ENCODE measurements at regions not wholly inside any gene's neighbourhood (a gene's known extent, or its start where the extent isn't known, plus 50 kb on each side); places are given as distances from the start of the nearest gene placed in this dataset.

DNA sequence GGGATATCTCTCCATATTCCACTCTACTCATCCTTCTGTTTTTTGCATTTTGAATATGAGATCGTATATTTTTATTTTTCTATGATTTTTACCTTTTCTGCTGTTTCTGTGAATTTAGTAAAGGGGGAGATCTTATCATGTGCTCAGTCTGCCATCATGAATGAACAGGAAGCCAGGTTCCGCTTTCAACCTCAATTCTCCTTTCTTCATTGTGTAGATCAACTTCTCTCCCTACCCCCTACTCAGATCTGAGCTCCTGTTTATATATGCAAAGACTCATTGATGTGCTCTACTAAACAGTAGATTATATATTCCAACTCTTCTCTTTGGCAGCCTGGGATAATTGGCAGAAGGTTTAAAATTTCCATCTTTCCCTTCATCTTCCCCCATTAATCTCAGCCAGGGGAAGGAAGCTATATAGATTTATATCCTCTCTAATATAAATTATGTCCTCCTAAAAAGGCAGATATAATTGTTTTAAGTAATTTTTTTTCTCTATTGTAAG lies 336.7 kb upstream of the PLET1 start:
- DNase-seq = no peak

DNA sequence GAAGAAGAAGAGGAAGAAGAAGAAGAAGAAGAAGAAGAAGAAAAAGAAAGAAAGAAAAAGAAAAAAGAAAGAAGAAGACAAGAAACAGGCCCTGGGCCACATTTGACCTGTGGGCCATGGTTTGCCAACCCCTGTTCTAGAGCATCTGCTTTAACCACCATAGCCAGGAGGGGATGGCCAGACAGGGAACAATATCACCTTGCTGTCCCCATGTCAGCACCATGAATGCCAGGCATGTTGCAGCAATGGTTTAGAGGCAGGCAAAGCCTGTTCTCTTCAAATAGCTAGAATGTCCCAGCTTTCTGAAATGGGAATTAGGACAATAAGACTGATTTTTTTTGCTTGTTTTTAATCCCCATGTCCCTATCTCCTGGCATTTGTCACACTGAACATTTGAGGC lies 338.6 kb upstream of the PLET1 start:
- DNase-seq = no peak

DNA sequence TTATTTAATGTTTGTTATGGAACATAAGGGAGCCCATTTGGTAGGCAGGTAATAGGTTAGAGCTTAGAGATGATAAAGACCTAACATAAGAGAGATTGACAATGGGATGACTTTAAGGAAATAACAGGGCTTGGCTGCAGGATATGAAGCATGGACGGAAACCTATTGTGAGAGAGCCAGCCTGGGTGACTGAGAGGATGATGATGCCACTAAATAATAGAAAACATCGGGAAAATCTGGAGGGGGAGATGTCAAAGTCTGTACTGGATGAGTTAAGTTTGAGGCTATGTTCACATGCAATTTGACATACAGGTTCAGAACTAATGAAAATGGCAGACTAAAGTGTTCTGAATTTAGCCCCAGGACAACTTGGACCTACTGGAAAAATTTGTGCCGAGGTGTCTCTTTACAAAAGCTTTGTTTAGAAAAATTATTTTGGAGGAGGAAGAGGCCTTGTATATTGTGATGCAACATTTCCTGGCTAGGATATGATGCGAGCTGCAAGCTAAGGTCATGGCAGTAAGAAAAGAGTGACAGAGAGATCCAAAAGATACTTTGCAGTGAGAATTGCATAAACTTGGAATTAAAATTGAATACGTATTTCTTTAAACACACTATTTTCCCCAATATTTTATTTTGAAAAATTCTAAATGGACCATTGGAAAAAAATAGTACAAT lies 339.3 kb upstream of the PLET1 start:
- no peak for DNase-seq

DNA sequence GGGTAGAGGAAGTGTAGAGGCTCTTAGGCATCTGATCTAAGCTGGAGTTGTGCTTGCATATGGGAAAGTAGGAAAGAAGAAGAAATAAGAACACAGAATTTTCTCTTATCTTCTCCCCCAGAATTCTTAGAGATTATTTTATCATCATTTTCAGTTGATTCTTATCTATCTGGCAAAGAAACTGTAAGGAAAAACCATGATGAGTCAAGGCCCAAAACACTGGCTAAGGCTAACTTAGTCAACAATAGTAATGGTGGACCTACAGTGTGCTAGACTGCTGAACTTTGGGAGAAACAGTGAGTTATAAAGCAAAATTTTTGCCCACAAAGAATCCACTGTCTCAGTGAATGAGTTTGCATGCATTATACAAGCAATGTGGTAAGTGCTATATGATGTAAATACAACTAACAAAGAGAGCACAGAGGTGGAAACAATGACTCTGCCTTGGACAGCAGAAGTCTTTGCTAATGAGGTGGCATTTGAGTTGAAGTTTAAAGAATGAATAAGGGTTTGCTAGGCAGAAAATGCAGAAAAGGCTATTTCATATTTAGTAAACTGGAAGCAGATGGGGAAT lies 344.5 kb upstream of the PLET1 start:
- no peak for DNase-seq

DNA sequence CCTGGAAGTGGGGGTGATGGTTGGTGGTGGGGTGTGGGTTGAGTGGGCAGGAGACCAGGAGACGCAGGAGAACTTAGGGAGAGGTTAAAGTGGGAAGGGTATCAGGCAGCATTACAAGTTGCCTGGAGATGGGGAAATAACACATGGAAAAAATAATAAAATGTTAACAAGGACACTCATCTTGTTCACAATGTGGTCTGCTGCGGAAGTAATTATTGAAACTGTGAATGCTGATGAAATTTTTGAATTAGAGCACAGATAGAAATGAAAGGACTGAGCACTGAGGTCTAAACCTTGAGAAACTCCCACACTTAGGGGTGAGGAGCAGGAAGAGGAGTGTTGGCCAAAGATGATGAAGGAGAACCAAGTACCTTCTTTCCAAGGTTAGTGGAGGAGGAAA lies 346.0 kb upstream of the PLET1 start:
- no peak for DNase-seq

DNA sequence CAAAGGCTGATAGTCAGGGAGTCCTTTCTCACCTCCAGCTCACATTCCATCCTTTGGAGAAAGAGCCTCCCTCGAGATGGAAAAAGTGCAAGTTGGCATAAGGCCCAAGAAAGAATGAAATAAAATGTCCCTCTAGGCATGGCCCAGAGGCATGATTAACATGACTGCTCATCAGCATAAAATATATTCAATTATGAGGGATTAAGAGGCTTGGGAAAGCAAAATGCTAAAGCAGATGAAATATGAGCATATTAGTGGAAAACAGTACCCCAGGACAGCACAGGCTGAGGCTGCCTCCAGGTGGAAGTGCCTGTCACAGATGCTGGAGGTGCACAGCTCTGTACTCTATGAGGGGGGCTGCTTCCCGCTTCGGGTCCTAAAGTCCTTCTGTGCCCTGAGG lies 347.8 kb upstream of the PLET1 start:
- peak; percentile 8 to 52 for DNase-seq

DNA sequence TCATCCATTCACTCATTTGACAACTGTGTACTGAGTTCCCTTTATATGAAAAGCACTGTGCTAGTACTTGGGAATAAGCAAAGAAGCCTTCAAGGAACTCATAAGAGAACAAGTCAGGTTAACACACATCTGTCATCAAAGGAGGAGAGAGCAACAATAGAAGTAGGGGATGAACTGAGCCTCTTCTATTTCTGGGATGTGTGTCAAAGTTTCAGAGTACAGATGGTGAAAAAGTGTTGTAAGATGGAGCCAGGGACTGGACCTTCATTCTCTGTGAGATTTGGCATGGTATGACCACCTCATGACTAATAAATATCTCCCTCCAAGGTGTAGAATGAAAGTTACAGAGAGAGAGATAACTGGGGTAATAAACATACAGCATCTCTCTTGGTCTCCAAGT lies 349.8 kb upstream of the PLET1 start:
- peak; percentile 38 to 68 for DNase-seq

DNA sequence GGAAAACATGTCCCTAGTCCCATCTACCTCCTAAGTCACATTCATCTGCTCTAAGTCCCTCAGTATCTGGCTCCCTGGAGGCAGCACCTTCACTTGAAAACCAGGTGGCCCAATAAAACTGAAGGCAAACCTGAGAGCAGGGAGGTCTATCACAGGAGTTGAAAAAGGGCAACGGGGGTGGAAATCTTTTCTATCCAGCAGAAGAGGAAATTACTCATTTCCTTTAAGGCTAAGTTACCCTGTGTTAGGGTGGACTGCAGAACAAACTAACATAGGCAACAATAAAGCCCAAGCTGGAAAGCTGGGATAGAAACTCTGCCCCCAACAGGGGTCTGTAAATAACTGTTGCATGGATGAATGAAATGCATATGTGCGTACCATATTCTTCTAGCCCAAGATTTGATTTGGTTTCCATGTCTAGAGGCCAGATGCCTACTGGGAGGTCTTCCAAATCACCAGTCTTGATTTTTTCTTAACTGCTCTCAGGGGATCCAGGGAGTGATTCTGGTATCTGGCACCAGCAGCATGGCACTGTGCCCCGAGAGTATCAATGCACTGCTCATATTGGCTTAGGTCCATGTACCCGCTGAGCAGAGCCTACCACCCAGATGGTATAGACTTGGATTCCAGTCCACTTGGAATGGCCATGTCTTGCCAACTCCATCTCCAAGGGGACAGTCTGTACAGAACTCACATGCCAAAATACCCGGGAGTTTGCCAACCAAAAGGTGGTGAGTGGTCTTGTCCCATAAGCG lies 350.0 kb upstream of the NCAM1 start:
- peak; percentile 100 for DNase-seq

DNA sequence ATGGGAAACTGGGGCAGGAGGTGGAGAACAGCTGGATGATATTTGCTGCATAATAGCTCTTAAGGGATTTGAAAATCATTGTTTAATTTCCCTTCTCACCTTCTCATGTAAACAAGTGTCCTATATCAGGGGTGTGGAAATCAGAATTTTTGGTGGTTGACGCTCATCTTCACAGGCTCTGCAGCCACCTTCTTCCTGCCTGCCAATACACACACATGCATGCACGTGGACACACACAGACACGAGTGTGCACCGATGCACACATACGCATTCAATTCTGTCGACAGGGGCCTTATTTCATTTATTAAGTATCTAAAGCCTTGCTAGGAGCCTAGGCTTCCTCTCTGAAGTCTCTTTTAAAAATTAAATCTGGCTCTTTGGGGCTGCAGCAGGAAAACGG lies 349.4 kb upstream of the NCAM1 start:
- DNase-seq = no peak

DNA sequence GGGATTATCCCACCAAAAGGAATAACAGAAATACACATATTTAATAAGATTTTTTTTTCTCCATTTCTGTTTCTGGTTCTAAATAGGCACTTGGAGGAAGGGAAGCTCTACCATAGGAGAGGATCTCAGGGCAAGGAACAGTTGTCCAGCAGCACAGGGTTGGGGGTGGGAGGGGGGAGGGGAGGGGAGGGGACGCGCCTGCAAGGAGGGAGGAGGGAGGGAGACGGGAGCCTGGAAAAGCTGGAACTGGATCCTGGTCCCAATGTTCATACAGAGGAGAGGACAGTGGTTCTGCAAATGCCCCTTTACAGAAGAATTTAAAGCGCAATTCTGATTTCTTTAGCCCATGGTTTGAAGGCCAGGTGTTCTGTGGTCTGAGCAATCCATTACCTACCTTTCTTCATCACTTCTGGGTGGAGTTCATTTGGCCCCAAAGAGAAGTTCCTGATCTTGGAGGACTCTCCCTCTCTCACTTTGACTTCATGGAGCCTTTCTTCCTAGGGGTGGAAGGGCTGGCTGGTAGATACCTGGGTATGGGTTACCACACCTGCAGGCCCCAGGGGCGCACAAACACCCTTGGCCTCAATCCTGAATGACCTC lies 348.9 kb upstream of the NCAM1 start:
- peak; percentile 16 to 59 for DNase-seq

DNA sequence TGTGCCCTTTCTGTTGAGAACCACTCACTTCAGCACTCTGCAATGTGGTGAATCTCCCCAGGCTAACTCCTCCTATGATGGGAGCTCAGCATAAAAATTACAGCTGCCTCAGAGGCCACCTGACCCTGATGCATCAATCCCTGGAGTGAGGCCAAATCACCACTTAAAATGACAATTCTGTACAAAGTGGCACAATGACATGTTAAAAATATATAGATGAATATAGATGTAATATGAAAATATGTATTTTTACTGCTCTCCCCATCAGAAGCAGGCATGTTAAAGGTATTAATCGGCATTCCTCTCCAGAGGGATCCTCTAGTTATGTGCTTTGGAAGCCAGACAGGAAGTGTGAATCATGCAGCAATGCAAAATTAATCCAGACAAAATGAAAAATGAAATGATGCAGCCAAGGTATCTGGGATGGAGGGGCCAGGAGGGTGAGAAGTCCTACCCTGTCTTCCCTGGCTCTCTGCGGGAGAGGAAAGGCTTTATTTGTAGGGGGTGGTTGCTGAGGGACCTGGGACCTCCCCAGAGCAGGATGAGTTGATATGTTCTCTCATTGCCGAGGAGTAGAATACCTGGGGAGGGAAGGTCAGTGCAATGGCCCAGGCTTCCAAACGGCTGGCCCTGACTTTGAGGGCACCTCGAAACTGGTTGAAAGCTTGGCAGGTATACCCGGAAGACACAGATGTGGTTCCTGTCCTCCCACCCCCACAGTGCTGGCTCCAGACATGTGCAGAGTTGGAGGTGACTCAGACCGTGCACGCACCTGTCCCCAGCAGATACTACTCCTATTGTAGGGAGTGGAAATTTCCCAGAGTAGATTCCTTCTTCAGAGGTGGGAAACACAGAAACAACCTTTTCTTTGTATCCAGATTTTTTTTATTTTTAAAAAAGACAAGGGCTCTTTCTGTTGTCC lies 347.9 kb upstream of the NCAM1 start:
- DNase-seq = peak; percentile 28 to 48

DNA sequence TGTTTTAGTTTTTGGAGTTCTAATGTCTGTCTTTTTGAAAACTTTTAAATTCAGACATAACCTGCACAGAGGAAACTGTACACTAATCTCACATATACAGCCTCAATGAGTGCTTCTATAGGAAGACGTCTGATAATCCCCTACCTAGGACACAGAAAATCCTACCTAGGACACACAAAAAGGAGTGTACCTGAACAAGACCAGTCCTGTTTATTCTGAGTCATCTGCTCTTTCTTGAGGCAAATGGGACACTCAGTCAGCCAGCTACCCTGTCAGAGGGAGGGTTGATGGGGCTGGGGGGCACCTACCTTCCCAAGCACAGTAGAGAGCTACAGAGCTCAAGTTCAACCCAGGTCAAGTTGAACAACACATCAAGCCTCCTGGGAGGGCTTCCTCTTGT lies 346.6 kb upstream of the NCAM1 start:
- no peak for DNase-seq

DNA sequence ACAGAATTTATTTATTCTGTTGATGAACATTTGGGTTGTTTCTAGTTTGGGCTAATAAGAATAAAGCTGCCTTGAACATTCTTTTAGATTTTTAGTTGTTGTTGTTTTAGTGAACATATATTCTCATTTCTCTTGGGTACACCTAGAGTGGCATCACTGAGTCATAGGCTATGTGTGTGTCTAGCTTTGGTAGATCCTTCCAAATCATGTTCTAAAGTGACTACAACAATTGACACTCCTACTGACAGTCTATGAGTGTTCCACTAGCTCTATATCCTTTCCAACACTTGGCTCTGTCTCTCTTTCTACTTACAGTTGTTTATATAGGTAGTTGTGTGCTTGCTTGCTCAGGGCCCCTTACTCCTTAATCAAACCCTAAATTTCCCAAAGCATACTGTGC lies 346.0 kb upstream of the NCAM1 start:
- DNase-seq = no peak

DNA sequence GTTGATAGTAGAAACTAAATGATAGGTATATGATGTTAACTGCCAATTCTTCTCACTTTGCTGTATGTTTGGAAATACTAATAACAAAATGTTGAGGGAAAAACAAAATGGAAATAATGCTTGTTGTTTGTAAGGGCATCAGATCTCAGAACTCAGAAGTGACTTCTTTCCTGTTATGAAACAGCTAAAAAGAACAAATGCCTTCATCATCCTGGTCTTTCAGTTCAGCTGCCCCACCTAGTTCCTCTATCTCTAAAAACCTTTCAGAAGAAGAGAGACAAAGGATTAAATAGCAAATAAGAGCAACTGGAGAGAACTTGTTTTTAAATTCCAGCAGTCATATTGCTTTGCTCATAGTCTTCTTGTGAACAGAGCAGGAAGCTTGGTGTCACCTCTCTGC lies 345.3 kb upstream of the NCAM1 start:
- DNase-seq = no peak

DNA sequence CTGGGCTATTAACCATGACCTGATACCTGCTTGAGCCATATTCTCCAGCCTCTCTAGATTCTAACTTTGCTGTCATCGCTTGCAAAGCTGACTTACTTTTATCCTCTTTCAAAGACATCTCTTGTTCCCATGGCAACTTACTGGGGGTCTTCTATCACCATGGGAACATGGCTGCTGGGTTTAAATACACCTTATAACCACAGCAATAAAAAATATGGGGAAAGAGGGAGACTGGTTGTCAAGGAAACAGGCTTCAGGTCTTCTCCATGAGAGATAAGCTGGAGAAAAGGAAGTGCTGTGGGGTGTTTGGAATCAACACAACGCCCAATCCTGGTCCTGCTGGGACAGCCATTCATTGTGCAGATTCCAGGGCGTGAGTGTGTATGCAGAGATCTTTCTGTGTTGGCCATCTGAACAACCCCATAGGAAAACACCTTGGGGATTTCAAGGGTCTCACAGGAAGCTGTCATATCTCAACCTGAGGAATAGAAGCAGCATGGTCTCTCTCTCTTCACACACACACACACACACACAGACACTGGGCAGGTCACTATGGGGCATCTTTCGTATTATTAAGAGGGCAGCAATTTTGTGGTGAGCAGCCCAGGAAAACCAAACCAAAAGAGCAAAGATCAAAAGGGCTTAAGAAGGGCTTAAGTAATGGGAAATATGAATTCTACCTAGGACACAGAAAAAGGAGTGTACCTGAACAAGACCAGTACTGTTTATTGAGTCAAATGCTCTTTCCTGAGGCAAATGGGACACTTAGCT lies 344.7 kb upstream of the NCAM1 start:
- DNase-seq = no peak

DNA sequence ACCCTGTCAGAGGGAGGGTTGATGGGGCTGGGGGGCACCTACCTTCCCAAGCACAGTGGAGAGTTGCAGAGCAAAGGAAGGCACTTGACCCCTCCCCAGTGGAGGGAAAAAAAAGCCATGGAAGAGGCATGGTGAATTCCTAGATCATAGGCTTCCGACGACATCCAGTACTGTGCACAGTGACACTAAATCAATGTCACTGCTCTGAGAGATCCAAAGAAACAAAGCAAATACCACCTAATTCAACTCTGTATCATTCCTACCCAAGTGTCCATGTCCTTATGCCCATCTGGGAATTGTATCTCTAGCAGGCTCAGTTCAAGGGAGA lies 344.2 kb upstream of the NCAM1 start:
- DNase-seq = no peak

DNA sequence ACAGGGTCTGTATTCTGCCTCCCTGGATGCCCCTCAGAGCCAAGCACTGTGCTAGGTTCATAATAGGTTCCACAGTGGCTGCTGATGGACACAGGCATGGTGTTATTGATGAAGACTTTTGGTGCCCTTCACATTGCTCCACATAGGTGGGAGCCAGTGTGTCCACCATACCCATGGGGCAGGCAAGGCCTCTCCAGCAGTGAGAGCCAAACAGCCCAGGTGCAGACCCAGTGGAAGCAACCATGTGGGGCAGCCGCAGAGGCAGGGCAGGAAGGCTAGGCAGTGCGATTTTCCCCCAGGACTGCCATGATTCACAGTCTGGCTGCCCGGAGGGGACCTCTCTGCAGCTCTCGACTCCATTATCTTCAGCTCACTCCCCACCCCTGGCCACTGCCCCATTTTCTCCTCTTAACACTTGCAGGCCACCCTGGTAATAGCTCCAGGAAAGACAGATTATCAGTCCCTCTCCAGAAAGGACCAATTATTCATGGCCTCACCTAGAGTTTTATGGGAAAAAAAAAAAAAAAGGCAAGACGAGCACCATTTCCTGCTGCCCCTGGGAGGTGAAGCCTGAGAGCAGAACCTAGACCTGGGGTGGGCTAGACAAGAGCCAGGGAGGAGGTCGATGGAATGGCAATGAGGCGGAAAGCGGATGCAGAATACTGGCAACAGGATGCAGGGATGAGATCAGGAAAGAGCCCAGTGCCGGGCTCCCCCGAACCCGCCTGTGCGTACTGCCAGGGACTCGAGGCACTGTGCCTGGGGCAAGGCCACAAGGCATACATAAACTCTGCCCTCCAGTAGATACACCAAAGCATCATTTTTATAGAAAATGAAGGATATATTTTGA lies 343.0 kb upstream of the NCAM1 start:
- no peak for DNase-seq

DNA sequence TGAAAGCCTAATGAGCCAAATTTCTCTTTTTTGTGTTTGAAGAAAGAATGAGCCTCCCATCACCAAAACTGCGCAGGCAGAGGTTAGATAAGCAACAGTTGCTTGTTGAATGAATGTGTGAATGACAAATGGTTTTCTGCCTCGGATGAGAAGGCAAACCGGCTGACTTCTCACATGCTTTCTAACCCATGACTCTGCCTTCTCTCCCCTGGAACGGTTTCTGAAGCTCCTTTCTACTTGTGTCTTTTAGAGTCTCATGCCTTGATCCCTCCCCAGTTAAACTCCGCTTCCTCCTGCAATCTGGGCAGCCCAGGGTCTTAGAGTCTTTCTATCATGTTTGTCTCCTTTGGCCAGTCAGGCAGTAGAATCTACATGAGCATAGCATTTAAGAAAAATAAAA lies 342.1 kb upstream of the NCAM1 start:
- no peak for DNase-seq

DNA sequence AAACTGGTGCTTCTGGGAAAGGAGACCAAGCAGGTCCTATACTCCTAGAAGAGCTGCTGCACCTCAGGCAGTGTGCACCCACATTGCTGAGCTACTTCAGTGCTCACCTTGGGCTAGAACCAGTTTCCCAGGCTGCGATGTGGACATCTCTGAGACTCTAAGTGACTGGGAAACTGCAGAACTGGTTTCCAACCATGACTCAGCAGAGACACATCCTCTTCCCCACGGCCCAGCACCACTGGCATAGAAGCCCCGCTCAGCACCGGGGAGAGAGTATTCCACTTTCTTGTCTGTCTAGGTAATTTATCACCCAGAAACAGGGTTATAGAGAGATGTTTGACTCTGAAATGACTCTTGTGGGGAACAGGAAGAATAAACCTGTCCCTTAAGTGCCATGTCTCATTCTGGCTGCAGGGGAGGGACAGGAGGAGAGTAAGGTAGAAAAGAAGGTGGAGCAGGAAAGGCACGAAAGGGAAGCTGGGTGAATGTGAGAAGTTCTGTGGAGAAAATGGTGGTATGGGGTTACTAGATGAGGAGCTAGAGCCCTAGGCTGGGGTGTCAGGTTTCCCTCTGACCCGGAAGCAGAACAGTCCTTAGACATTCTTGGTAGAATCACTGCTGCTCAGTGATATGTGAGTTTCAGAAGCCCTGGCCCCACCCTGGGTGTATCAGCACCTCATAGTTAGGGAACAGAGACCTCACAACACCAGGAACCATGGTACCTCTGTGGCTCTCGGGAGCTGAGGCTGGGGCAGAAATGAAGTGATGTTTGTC lies 340.4 kb upstream of the NCAM1 start:
- DNase-seq = no peak

DNA sequence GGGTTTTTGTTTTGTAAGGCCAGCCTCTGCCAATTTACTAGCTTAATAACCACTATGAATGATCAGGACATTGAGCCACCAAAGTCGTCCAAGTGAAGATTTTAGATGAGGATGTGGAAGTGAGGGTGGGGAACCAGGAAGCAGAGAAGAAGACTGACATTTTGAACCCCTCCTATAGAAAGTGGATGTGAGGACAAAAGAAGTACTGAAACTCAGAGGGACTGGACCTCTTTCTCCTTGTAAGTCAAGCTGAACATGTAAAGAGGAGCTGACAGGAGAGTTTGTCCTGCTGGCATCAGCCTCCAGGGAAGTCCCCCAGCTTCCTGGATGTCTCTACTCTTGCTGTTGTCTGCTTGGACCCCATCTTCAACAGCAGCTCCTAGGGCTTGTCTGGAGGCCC lies 338.2 kb upstream of the NCAM1 start:
- DNase-seq = no peak
